ENCODE measurements at regions not wholly inside any gene's neighbourhood (a gene's known extent, or its start where the extent isn't known, plus 50 kb on each side); places are given as distances from the start of the nearest gene placed in this dataset.

- Histone ChIP-seq H3K4me1 (peaks cover 0 to 13% (median 11%) of the 10 kb centered on the region in 4 donors), H3K36me3 (no peaks in the 10 kb centered on the region), H3K9me3 (no peaks in the 10 kb centered on the region), H3K27ac (replicated peaks in 1 of 4) (no peak overlapping the region), H3K27me3 (no peaks in the 10 kb centered on the region), H3K4me3 (no peak overlapping the region)
- intact Hi-C loops (cut with DNase I) = no loop called here
- DNase-seq (ENCODE audit: extremely low spot score) = no peak
- TF ChIP-seq POLR2AphosphoS5 (IDR thresholded peaks at IDR 0.05) = no peak
- TF ChIP-seq CTCF (IDR thresholded peaks at IDR 0.05) = no peak
- TF ChIP-seq POLR2A (IDR thresholded peaks at IDR 0.05; ENCODE audit: low read depth) = no peak
- TF ChIP-seq EP300 (IDR thresholded peaks at IDR 0.05) = no peak
Observed at GRCh38 chr4:79780129-79780528, 292.9 kb downstream of the ANTXR2 start.

- Histone ChIP-seq H3K4me3 (no peak overlapping the region), H3K4me1 (no peaks in the 10 kb centered on the region), H3K9me3 (peaks cover 0 to 30% (median 14%) of the 10 kb centered on the region in 4 donors), H3K36me3 (no peaks in the 10 kb centered on the region), H3K27me3 (no peaks in the 10 kb centered on the region), H3K27ac (replicated peaks in 1 of 4) (no peak overlapping the region)
- intact Hi-C loops (cut with DNase I) = no loop called here
- TF ChIP-seq CTCF (IDR thresholded peaks at IDR 0.05) = no peak
- no peak for TF ChIP-seq POLR2A (IDR thresholded peaks at IDR 0.05; ENCODE audit: low read depth)
- no peak for TF ChIP-seq POLR2AphosphoS5 (IDR thresholded peaks at IDR 0.05)
- no peak for TF ChIP-seq EP300 (IDR thresholded peaks at IDR 0.05)
- no peak for DNase-seq (ENCODE audit: extremely low spot score)
Observed at GRCh38 chr4:79772510-79772909, 300.5 kb downstream of the ANTXR2 start.

- TF ChIP-seq CTCF (IDR thresholded peaks at IDR 0.05) = no peak
- TF ChIP-seq EP300 (IDR thresholded peaks at IDR 0.05) = no peak
- TF ChIP-seq POLR2A (IDR thresholded peaks at IDR 0.05; ENCODE audit: low read depth) = no peak
- TF ChIP-seq POLR2AphosphoS5 (IDR thresholded peaks at IDR 0.05) = no peak
- no peak for DNase-seq (ENCODE audit: extremely low spot score)
- Histone ChIP-seq H3K27me3 (no peaks in the 10 kb centered on the region), H3K4me1 (no peaks in the 10 kb centered on the region), H3K27ac (replicated peaks in 1 of 4) (no peak overlapping the region), H3K9me3 (peaks cover 0 to 8% (median 3%) of the 10 kb centered on the region in 4 donors), H3K4me3 (no peak overlapping the region), H3K36me3 (no peaks in the 10 kb centered on the region)
- WGBS = 94% methylated on average over 2 of the region's 2 CpGs
- intact Hi-C loops (cut with DNase I) = no loop called here
Observed at GRCh38 chr4:79764120-79764519, 308.9 kb downstream of the ANTXR2 start.

- no peak for DNase-seq (ENCODE audit: extremely low spot score)
- Histone ChIP-seq H3K27ac (replicated peaks in 1 of 4) (no peak overlapping the region), H3K4me3 (no peak overlapping the region), H3K27me3 (no peaks in the 10 kb centered on the region), H3K4me1 (no peaks in the 10 kb centered on the region), H3K36me3 (no peaks in the 10 kb centered on the region), H3K9me3 (peaks cover 0 to 8% (median 3%) of the 10 kb centered on the region in 4 donors)
- no peak for TF ChIP-seq POLR2A (IDR thresholded peaks at IDR 0.05; ENCODE audit: low read depth)
- TF ChIP-seq POLR2AphosphoS5 (IDR thresholded peaks at IDR 0.05) = no peak
- no peak for TF ChIP-seq CTCF (IDR thresholded peaks at IDR 0.05)
- no peak for TF ChIP-seq EP300 (IDR thresholded peaks at IDR 0.05)
- intact Hi-C loops (cut with DNase I) = no loop called here
- WGBS = 88% methylated on average over 4 of the region's 4 CpGs
Observed at GRCh38 chr4:79763486-79764075, 309.4 kb downstream of the ANTXR2 start.

- H3K36me3 ChIP-seq = no peaks in the 10 kb centered on the region
- H3K9me3 ChIP-seq = no peaks in the 10 kb centered on the region
- intact Hi-C loops (cut with DNase I) = no loop called here
- H3K4me1 ChIP-seq = peaks cover 0 to 11% (median 0%) of the 10 kb centered on the region in 4 donors
- no peak overlapping the region for H3K4me3 ChIP-seq
- H3K27ac ChIP-seq (replicated peaks in 1 of 4) = no peak overlapping the region
- TF ChIP-seq POLR2A (IDR thresholded peaks at IDR 0.05; ENCODE audit: low read depth) = no peak
- TF ChIP-seq CTCF (IDR thresholded peaks at IDR 0.05) = no peak
- no peak for TF ChIP-seq EP300 (IDR thresholded peaks at IDR 0.05)
- TF ChIP-seq POLR2AphosphoS5 (IDR thresholded peaks at IDR 0.05) = no peak
- H3K27me3 ChIP-seq = no peaks in the 10 kb centered on the region
- DNase-seq (ENCODE audit: extremely low spot score) = no peak
Observed at GRCh38 chr4:79759793-79760192, 313.2 kb downstream of the ANTXR2 start.

Measured in esophagus muscularis mucosa (tissue), 4 donors.